ENCODE measurements at regions not wholly inside any gene's neighbourhood (a gene's known extent, or its start where the extent isn't known, plus 50 kb on each side); places are given as distances from the start of the nearest gene placed in this dataset.

GRCh38 chr1:192086644-192087043 lies 71.6 kb upstream of the RGS18 start:
- H3K4me2 ChIP-seq (ENCODE audit: low read depth, low read length) = no peak overlapping the region
- DNase-seq (no peak), ATAC-seq (ENCODE audit: low read depth) (no peak)
- H3K18ac ChIP-seq (ENCODE audit: low read depth, low read length) = peak overlapping the region; percentile 74; the same call in 1 of the 2 replicates
- H3K14ac ChIP-seq (replicated peaks; ENCODE audit: low read depth, low read length) = peak overlapping the region; percentile 4; the same call in 1 of the 2 replicates
- 0 out of 2 replicates have a peak, but pooled peaks cover 2% of the 10 kb centered on the region for H3K4me1 ChIP-seq (ENCODE audit: control insufficient read depth, insufficient read depth, low read length)
- peak overlapping the region; percentile 46; the same call in 1 of the 2 replicates for H4K5ac ChIP-seq (ENCODE audit: low read depth, low read length)
- in situ Hi-C loops (cut with MboI; ENCODE audit: low sequenced_read_pairs) = no loop called here
- no peak overlapping the region for H4K91ac ChIP-seq (ENCODE audit: insufficient read depth, low read depth, low read length)
- no peak overlapping the region; the same call in 1 of the 2 replicates for H2BK120ac ChIP-seq (ENCODE audit: low read depth, low read length)
- no peaks in the 10 kb centered on the region for H3K79me1 ChIP-seq (ENCODE audit: low read depth in 1 of 2, low read length in 2 of 2)
- no peak overlapping the region for H2AFZ ChIP-seq (replicated peaks; ENCODE audit: low read length, poor library complexity)
- H2AK9ac ChIP-seq (replicated peaks; ENCODE audit: low read depth, low read length, poor library complexity) = no peak overlapping the region
- no peak overlapping the region for H3K4ac ChIP-seq (ENCODE audit: low read depth, low read length)
- H2BK15ac ChIP-seq (ENCODE audit: low read depth, low read length) = no peak overlapping the region
- BruUV-seq (replicated peaks) = no TSS peak
- no CpG with 5 or more reads among the region's 1 CpG for WGBS, 2 experiments (ENCODE audit: extremely low coverage in 2 of 2, insufficient read length in 1 of 2)
- H3K23ac ChIP-seq (ENCODE audit: low read depth, low read length) = no peak overlapping the region
- no peak overlapping the region for H2AK5ac ChIP-seq (ENCODE audit: low read depth, low read length)
- peak overlapping the region; percentile 35; the same call in 1 of the 2 replicates for H2BK20ac ChIP-seq (ENCODE audit: low read depth, low read length)
- H4K8ac ChIP-seq (ENCODE audit: low read depth in 2 of 2, low read length in 2 of 2) = no peak overlapping the region; a peak in 1 of 4 replicates
- no peaks in the 10 kb centered on the region for H3K9me3 ChIP-seq (ENCODE audit: control insufficient read depth, insufficient read depth, low read length)
- no peaks in the 10 kb centered on the region for H4K20me1 ChIP-seq (ENCODE audit: insufficient read depth, low read length)
- TF ChIP-seq RCOR1 (IDR thresholded peaks at IDR 0.05; ENCODE audit: insufficient replicate concordance, low read length) = no peak
- no peak for TF ChIP-seq MAZ (IDR thresholded peaks at IDR 0.05; ENCODE audit: borderline replicate concordance, low read depth, low read length)
- no peak for TF ChIP-seq NFE2L2 (IDR thresholded peaks at IDR 0.05; ENCODE audit: low read depth, low read length)
- TF ChIP-seq RAD21 (IDR thresholded peaks at IDR 0.05; ENCODE audit: low read length) = no peak
- TF ChIP-seq FOS (IDR thresholded peaks at IDR 0.05; ENCODE audit: low read depth, low read length) = no peak
- no peak for TF ChIP-seq MXI1 (IDR thresholded peaks at IDR 0.05; ENCODE audit: borderline replicate concordance, low read depth, low read length)
- no peak for TF ChIP-seq MAFK (IDR thresholded peaks at IDR 0.05; ENCODE audit: low read depth, low read length)
- TF ChIP-seq ELK1 (IDR thresholded peaks at IDR 0.05; ENCODE audit: borderline replicate concordance, low read depth, low read length) = no peak
- no peak for TF ChIP-seq POLR2A (IDR thresholded peaks at IDR 0.05; ENCODE audit: low read depth, low read length)
- no peak for TF ChIP-seq SMC3 (IDR thresholded peaks at IDR 0.05; ENCODE audit: low read depth, low read length)
- no peak for TF ChIP-seq CTCF (conservative IDR thresholded peaks at IDR 0.05; ENCODE audit: low read depth, low read length)
- no peak for TF ChIP-seq CEBPB (IDR thresholded peaks at IDR 0.05; ENCODE audit: low read depth, low read length)
- TF ChIP-seq USF2 (IDR thresholded peaks at IDR 0.05; ENCODE audit: low read depth, low read length) = no peak
- intact Hi-C loops (cut with micrococcal nuclease) = no loop called here
- dilution Hi-C loops (cut with HindIII; ENCODE audit: low sequenced_read_pairs, unreplicated experiment) = no loop called here
- no peak overlapping the region for H2BK5ac ChIP-seq (ENCODE audit: low read depth, low read length, poor library complexity, severe bottlenecking)
- no peaks in the 10 kb centered on the region for H3K27me3 ChIP-seq (ENCODE audit: control insufficient read depth, insufficient read depth, low read length)
- no peak overlapping the region for H3K56ac ChIP-seq (ENCODE audit: extremely low read depth, insufficient read depth, low read length)
- ChIA-PET CTCF (no interaction called here), POLR2A (ENCODE audit: unreplicated experiment) (no interaction called here)
- no peaks in the 10 kb centered on the region for H3K36me3 ChIP-seq (ENCODE audit: control insufficient read depth, insufficient read depth, low read length)
- H3K9me1 ChIP-seq (ENCODE audit: insufficient read depth, low read length) = no peaks in the 10 kb centered on the region
- no peak overlapping the region for H3K27ac ChIP-seq (ENCODE audit: insufficient read depth, low read length)
- H3K4me3 ChIP-seq (ENCODE audit: insufficient read depth, low read depth, low read length) = no peak overlapping the region
- H3K9ac ChIP-seq (ENCODE audit: low read depth, low read length) = no peak overlapping the region

Measured in IMR-90 (cell line).